ENCODE measurements at regions not wholly inside any gene's neighbourhood (a gene's known extent, or its start where the extent isn't known, plus 50 kb on each side); places are given as distances from the start of the nearest gene placed in this dataset.

- no peak for DNase-seq
These were observed 136.5 kb downstream of the DSEL start for GRCh38 chr18:67379981-67380380.

- no peak for DNase-seq
These were observed 140.1 kb downstream of the DSEL start for GRCh38 chr18:67376372-67376771.

- DNase-seq, result no peak
These were observed 142.9 kb downstream of the DSEL start for GRCh38 chr18:67373636-67374035.

- no peak for DNase-seq
These were observed 149.0 kb downstream of the DSEL start for GRCh38 chr18:67367540-67367939.

- DNase-seq, result no peak
These were observed 152.8 kb downstream of the DSEL start for GRCh38 chr18:67363694-67364093.

GRCh38 chr18:67362906-67363305, 153.6 kb downstream of the DSEL start:
- DNase-seq, result no peak

- DNase-seq, result no peak
These were observed 156.4 kb downstream of the DSEL start for GRCh38 chr18:67359873-67360838.

- no peak for DNase-seq
These were observed 157.6 kb downstream of the DSEL start for GRCh38 chr18:67358947-67359346.

GRCh38 chr18:67354692-67355091, 161.8 kb downstream of the DSEL start:
- no peak for DNase-seq

GRCh38 chr18:67354091-67354490, 162.4 kb downstream of the DSEL start:
- DNase-seq, result no peak

- DNase-seq, result no peak
These were observed 169.1 kb downstream of the DSEL start for GRCh38 chr18:67347438-67347837.

GRCh38 chr18:67342159-67342558, 174.4 kb downstream of the DSEL start:
- no peak for DNase-seq

GRCh38 chr18:67337696-67338095, 178.8 kb downstream of the DSEL start:
- no peak for DNase-seq

- no peak for DNase-seq
These were observed 184.7 kb downstream of the DSEL start for GRCh38 chr18:67331857-67332256.

GRCh38 chr18:67319109-67319508, 197.4 kb downstream of the DSEL start:
- DNase-seq, result no peak

GRCh38 chr18:67318651-67319050, 197.9 kb downstream of the DSEL start:
- DNase-seq, result no peak

- DNase-seq, result no peak
These were observed 205.7 kb downstream of the DSEL start for GRCh38 chr18:67310826-67311225.

GRCh38 chr18:67308819-67309218, 207.7 kb downstream of the DSEL start:
- no peak for DNase-seq

GRCh38 chr18:67305466-67305865, 211.1 kb downstream of the DSEL start:
- DNase-seq, result no peak

- DNase-seq, result peak in 1 of 2 donors; percentile 14
These were observed 214.5 kb downstream of the DSEL start for GRCh38 chr18:67302043-67302442.

GRCh38 chr18:67301592-67301991, 214.9 kb downstream of the DSEL start:
- peak in 1 of 2 donors; percentile 1 for DNase-seq

- peak in 1 of 2 donors; percentile 48 for DNase-seq
These were observed 216.0 kb downstream of the DSEL start for GRCh38 chr18:67300498-67300897.

- DNase-seq, result no peak
These were observed 223.7 kb downstream of the DSEL start for GRCh38 chr18:67292814-67293213.

GRCh38 chr18:67290421-67290820, 226.1 kb downstream of the DSEL start:
- no peak for DNase-seq

- DNase-seq, result no peak
These were observed 230.9 kb downstream of the DSEL start for GRCh38 chr18:67285583-67285982.
